Thyroid gland (tissue), 4 donors: ENCODE measurements at regions not wholly inside any gene's neighbourhood (a gene's known extent, or its start where the extent isn't known, plus 50 kb on each side); places are given as distances from the start of the nearest gene placed in this dataset.

Experiments used
- DNase-seq, 2 donors: peaks; one replicate each; pipeline ENCODE4 v3.0.0-alpha.2; 2019
- H3K27ac ChIP-seq, 3 donors: fragments of 200-600 bp; sonication (generic); 1 replicate in 2 of 3; 2 replicates in 1 of 3; pipeline ENCODE4 v1.5.1; 2016 to 2019; ENCODE audit warnings: mild to moderate bottlenecking in 1 of 3, moderate library complexity in 1 of 3
- H3K27me3 ChIP-seq: fragments of 200-600 bp; sonication (generic); one replicate; pipeline ENCODE4 v1.5.1; 2019
- H3K36me3 ChIP-seq, 2 donors: fragments of 200-600 bp; sonication (generic); one replicate each; pipeline ENCODE4 v1.5.1; 2016 to 2019
- H3K4me1 ChIP-seq, 2 donors: fragments of 200-600 bp; sonication (generic); one replicate each; pipeline ENCODE4 v1.5.1; 2017 to 2019
- H3K4me3 ChIP-seq, 3 donors: fragments of 200-600 bp; sonication (generic); replicated peaks in 1 of 3; 1 replicate in 2 of 3; 2 replicates in 1 of 3; pipeline ENCODE4 v1.5.1; 2016; ENCODE audit warnings: mild to moderate bottlenecking in 1 of 3
- H3K9me3 ChIP-seq: fragments of 200-600 bp; sonication (generic); one replicate; pipeline ENCODE4 v1.5.1; 2017
- CTCF ChIP-seq, 6 experiments: fragments of 200-600 bp in 3 of 6; fragments of 450-650 bp in 3 of 6; sonication (generic) in 3 of 6; IDR thresholded peaks; one replicate each; pipeline ENCODE4 v1.5.1; 2016 to 2019; ENCODE audit warnings: antibody characterized with exemption in 6 of 6, mild to moderate bottlenecking in 2 of 6, inconsistent platforms in 1 of 6, moderate library complexity in 1 of 6
- POLR2A ChIP-seq, 2 donors: fragments of 450-650 bp; IDR thresholded peaks; one replicate each; pipeline ENCODE4 v1.6.1; 2017; ENCODE audit warnings: antibody characterized with exemption in 2 of 2, mild to moderate bottlenecking in 2 of 2, moderate library complexity in 1 of 2
- WGBS, 2 donors: methylation state at CpG; one replicate each; pipeline ENCODE4 v1.1.5; 2017; 5-methylcytosine and 5-hydroxymethylcytosine counted together
- intact Hi-C: fragments of 100-400 bp; cut with DNase I; formaldehyde crosslinking; loops from one replicate; pipeline ENCODE4 v1.15.1; 2023

- WGBS, 2 donors = 74 to 88% methylated on average over 10 of the region's 10 CpGs
- DNase-seq = no peak
- Histone ChIP-seq H3K9me3 (no peaks in the 10 kb centered on the region), H3K27me3 (no peaks in the 10 kb centered on the region), H3K36me3 (no peaks in the 10 kb centered on the region), H3K4me1 (no peaks in the 10 kb centered on the region), H3K4me3 (no peak overlapping the region), H3K27ac (no peak overlapping the region)
- intact Hi-C loops = no loop called here
- TF ChIP-seq CTCF (IDR thresholded peaks at IDR 0.05) = no peak
- TF ChIP-seq POLR2A (IDR thresholded peaks at IDR 0.05) = no peak
These were observed 336.0 kb upstream of the EEF2KMT start for GRCh38 chr16:5433587-5433986.

GRCh38 chr16:5432166-5432565 is 334.6 kb upstream of the EEF2KMT start:
- WGBS, 2 donors = 88 to 93% methylated on average over 15 of the region's 15 CpGs
- Histone ChIP-seq H3K27me3 (no peaks in the 10 kb centered on the region), H3K4me1 (no peaks in the 10 kb centered on the region), H3K36me3 (no peaks in the 10 kb centered on the region), H3K4me3 (no peak overlapping the region), H3K27ac (no peak overlapping the region), H3K9me3 (no peaks in the 10 kb centered on the region)
- no peak for DNase-seq
- intact Hi-C loops = no loop called here
- TF ChIP-seq POLR2A (IDR thresholded peaks at IDR 0.05) (no peak), CTCF (IDR thresholded peaks at IDR 0.05) (no peak)

- Histone ChIP-seq H3K4me3 (no peak overlapping the region), H3K27me3 (no peaks in the 10 kb centered on the region), H3K27ac (no peak overlapping the region), H3K4me1 (no peaks in the 10 kb centered on the region), H3K36me3 (no peaks in the 10 kb centered on the region), H3K9me3 (no peaks in the 10 kb centered on the region)
- intact Hi-C loops = no loop called here
- no peak for DNase-seq
- WGBS, 2 donors = 81 to 86% methylated on average over 3 of the region's 3 CpGs
- TF ChIP-seq POLR2A (IDR thresholded peaks at IDR 0.05) (no peak), CTCF (IDR thresholded peaks at IDR 0.05) (no peak)
These were observed 333.0 kb upstream of the EEF2KMT start for GRCh38 chr16:5430598-5430997.

GRCh38 chr16:5428932-5429331 is 331.3 kb upstream of the EEF2KMT start:
- TF ChIP-seq POLR2A (IDR thresholded peaks at IDR 0.05) (no peak), CTCF (IDR thresholded peaks at IDR 0.05) (no peak)
- Histone ChIP-seq H3K27ac (no peak overlapping the region), H3K36me3 (no peaks in the 10 kb centered on the region), H3K9me3 (no peaks in the 10 kb centered on the region), H3K4me1 (no peaks in the 10 kb centered on the region), H3K4me3 (no peak overlapping the region), H3K27me3 (no peaks in the 10 kb centered on the region)
- 30 to 35% methylated on average over 7 of the region's 7 CpGs for WGBS, 2 donors
- intact Hi-C loops = no loop called here
- DNase-seq = no peak

GRCh38 chr16:5427571-5427970 is 330.0 kb upstream of the EEF2KMT start:
- no peaks in the 10 kb centered on the region for H3K9me3 ChIP-seq
- no peak overlapping the region for H3K4me3 ChIP-seq
- DNase-seq = no peak
- H3K27ac ChIP-seq = no peak overlapping the region
- no peaks in the 10 kb centered on the region for H3K27me3 ChIP-seq
- H3K36me3 ChIP-seq = no peaks in the 10 kb centered on the region
- 80 to 84% methylated on average over 7 of the region's 7 CpGs for WGBS, 2 donors
- TF ChIP-seq POLR2A (IDR thresholded peaks at IDR 0.05) = no peak
- TF ChIP-seq CTCF (IDR thresholded peaks at IDR 0.05) = no peak
- H3K4me1 ChIP-seq = no peaks in the 10 kb centered on the region
- intact Hi-C loops = no loop called here
